ENCODE measurements at regions not wholly inside any gene's neighbourhood (a gene's known extent, or its start where the extent isn't known, plus 50 kb on each side); places are given as distances from the start of the nearest gene placed in this dataset.

DNA sequence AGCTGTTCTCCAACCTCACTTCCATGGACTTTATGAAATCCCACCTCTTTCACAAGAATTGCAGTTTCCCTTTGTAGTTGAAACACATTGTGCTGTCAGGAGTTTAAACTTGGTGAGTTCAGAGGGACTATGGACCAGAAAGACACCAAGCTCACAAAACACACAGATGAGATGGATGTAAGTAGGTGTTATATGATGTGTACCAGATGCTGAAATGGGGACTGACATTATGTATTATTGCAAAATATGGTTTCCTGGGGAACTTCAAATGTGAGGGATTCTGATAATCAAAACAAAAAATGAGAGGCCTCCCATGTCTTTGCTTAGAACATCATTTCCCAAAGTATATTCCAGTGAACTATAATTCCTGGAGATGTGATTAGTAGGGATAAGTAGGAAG is 401.1 kb upstream of the ARID1B start:
- DNase-seq (ENCODE audit: low spot score): no peak

DNA sequence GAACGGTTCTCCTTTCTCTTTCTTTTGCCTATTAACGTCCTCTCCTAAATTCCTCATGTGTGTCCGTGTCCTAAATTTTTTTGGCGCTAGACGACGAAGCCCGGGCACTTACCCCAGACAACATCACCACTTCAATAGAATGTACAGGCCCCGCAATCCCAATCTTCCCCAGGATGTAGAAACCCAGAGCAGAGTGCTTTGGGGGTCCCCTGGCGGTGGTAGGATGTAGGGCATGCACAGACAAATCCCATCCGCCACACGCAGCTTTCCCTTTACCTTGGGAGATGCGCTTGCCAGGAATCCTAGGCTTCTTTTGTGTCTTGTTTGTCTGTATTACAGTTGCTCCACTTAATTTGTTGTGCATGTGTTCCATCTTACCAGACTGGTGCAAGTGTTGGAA is 417.3 kb upstream of the ARID1B start:
- no peak for DNase-seq (ENCODE audit: low spot score)

DNA sequence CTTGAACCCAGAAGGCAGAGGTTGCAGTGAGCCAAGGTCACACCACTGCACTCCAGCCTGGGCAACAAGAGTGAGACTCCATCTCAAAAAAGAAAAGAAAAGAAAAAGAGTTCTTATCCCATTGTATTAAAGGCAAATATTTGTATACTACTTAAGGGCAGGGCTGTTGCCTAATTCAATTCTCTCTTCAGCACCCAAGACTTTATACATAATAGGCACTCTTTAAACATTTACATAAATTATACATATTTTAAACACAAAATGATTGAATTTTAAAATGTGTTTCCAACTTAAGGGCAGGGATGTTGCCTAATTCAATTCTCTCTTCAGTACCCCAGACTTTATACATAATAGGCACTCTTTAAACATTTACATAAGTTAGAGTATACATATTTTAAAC is 424.3 kb upstream of the ARID1B start:
- DNase-seq (ENCODE audit: low spot score): no peak

DNA sequence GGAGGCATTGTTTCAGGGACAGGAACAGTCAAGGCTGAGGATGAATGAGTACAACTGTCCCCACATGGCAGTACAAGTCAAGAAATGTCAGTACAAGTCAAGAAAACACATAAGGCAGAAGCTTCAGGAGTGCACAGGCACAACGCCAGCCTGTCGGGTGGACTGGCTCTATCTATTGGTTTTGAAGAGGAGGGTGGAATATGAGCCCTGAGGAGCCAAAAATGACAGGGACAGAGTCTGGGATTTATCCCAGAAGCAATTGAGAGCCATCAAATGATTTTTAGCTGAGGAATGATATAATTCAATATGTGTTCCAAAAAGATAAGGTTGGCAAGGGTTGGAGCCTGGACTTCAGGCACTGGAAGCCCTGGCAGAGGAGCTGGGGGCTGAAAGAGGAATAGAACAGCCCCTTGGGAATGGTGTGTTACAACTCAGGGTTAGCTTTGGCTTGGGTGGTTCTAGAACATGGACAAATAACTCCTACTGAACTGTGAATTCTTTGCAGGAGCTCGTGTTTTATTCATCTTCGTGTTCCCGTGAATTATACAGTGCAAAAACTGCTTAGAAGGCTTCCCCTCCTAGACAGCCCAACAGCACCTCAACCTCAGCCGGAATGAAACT is 425.7 kb upstream of the ARID1B start:
- no peak for DNase-seq (ENCODE audit: low spot score)

GRCh38 chr6:156350337-156350736 is 426.8 kb upstream of the ARID1B start:
- no peak for DNase-seq (ENCODE audit: low spot score)

- no peak for DNase-seq (ENCODE audit: low spot score)
Observed at GRCh38 chr6:156348849-156349248, 428.3 kb upstream of the ARID1B start.

- DNase-seq (ENCODE audit: low spot score): no peak
Observed at GRCh38 chr6:156348424-156348823, 428.8 kb upstream of the ARID1B start.

- DNase-seq (ENCODE audit: low spot score): no peak
Observed at GRCh38 chr6:156347656-156348055, 429.5 kb upstream of the ARID1B start.

- DNase-seq (ENCODE audit: low spot score): no peak
Observed at GRCh38 chr6:156347246-156347645, 429.9 kb upstream of the ARID1B start.

DNA sequence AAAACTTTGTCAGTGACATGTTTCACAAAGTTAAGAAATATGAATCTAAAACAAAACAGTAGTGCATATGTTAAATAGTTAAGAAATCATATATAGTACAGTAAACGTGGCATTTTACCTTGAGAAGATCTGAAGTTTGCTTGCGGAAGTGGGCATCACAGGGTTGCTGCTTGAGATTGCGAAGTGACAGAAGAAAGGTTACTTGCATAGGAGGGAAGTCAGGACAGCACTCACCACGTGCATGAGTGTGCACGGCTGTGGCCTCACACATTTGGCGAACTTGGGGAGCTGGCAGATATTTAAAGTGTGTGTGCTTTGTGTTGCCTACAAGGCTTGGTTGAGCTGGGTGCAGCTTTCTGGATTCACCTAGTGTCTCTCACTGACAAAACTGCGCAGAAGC is 431.5 kb upstream of the ARID1B start:
- DNase-seq (ENCODE audit: low spot score): no peak

DNA sequence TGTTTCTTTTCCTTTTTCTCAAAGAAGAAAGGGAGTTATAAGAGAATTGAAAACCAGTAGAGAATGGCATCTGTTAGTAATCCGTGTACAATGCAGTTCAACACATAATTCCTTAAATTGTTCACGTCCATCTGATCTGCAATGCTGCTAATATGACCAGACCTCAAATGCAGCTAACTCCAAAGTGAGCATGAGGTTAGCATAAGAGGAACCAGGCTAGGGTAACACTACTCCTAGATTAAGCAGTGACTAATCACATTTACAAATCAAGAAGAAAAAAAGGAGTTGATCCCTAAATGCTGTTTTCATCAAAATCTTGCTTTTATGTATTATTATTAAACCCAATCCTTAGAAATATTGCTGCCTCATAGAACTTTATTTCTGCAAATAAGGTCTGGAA is 432.7 kb upstream of the ARID1B start:
- DNase-seq (ENCODE audit: low spot score): no peak

DNA sequence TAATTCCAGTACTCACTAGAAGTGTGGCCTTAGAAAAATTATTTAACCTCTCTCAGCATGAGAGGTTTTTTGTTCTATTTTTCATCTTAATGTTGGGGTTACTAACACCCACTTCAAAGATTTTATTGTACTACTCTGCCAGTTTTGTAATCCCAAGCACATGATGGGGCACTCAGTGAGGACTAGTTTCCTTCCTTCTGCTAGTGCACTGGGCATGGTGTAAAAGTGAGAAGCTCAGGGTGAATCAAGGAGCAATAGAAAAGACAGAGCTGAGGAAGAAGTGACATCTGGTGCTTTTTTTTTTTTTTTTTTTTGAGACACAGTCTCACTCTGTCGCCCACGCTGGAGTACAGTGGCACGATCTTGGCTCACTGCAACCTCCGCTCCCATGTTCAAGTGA is 439.4 kb upstream of the ARID1B start:
- no peak for DNase-seq (ENCODE audit: low spot score)

- no peak for DNase-seq (ENCODE audit: low spot score)
Observed at GRCh38 chr6:156336733-156337132, 440.4 kb upstream of the ARID1B start.

- DNase-seq (ENCODE audit: low spot score): no peak
Observed at GRCh38 chr6:156336089-156336488, 441.1 kb upstream of the ARID1B start.

DNA sequence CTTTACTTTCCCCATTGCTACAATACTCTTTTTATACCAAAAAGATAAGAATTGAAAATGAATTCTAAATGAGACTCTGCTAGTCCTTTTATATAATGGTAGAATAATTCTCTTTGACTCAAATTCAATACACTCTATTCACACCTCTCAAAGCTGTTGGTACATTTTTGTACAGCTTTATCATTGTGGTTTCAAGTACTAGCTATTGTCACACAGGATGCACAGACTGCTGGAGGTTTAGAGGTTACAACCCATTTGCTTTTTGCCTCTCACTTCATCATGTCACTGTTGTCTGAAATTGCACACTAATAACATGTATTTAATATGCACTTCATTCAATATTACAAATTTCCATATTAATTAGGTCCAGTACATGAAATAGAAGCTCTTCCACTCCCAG is 442.2 kb upstream of the ARID1B start:
- no peak for DNase-seq (ENCODE audit: low spot score)

DNA sequence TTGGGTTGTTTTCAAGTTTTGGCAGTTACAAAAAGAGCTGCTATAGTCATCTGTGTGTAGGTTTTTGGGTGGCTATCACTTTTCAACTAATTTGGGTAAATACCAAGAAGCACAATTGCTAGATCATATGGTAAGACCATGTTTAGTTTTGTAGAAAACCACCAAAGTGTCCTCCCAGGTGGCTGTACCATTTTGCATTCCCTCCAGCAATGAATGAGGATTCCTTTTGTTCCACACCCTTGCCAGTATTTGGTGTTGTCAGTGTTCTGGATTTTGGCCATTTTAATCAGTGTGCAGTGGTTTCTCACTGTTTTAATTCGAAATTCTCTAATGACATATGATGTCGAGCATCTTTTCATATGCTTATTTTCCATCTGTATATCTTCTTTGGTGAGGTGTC is 457.5 kb upstream of the ARID1B start:
- no peak for DNase-seq (ENCODE audit: low spot score)

DNA sequence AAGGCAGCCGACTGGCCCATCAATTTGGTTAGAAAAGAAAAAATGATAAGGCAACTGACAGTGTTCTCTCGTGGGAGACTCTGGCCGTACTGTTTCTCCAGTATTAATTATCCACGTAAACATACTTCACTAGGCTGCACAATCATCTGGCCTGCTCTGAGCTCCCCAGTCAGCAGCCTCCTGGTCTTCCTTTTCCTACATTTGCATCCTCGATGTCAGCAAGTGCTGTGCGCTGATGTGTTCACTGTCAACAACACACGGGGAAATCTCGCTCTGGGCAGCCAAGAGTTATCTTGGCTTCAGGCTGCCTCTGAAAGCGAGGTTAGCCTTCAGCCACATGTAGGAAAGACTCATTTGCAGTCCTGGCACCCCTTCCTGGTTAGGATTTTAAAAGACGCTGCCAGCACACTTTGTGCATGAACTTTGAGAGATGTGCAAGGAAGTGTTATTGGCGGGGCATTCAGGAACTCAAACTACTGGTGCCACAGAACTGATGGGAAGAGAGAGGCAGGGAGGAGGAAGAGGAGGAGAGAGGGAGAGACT is 460.5 kb upstream of the ARID1B start:
- no peak for DNase-seq (ENCODE audit: low spot score)

DNA sequence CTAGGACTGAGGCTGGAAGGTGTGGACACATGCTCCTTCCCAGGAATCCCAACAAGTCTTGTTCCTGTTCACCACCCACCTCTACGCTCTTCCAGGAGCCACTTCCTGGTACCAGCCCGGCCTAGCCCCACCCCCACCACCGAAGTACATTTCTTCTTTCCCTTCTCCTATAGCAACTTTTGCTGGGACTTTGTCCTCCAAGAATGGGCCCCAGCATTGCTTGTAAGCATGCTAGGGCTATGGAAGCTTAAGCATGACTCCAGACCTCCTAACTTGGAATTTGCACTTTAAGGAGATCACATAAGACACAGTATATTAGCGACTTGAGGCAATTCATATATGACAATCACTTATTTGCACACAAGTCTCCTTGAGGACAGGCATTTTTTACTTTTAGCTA is 462.0 kb upstream of the ARID1B start:
- DNase-seq (ENCODE audit: low spot score): no peak

DNA sequence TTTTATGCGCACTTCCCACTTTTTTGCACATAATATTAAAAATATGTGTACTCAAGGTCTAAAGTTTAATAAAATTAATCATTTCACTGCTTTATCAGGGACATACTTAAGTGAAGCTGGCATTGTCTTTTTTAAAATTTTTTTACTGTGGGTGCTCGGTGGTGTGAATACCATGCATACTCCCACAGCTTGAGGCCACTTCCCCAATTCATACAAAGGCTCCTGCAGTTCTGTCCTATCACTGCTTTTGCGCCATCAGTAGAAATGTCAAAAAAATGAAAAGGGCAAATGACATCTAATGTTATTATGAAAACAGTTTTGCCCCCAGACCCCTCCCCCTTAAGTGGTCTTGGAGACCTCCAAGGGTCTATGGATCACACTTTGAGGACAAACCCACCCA is 464.1 kb upstream of the ARID1B start:
- no peak for DNase-seq (ENCODE audit: low spot score)

DNA sequence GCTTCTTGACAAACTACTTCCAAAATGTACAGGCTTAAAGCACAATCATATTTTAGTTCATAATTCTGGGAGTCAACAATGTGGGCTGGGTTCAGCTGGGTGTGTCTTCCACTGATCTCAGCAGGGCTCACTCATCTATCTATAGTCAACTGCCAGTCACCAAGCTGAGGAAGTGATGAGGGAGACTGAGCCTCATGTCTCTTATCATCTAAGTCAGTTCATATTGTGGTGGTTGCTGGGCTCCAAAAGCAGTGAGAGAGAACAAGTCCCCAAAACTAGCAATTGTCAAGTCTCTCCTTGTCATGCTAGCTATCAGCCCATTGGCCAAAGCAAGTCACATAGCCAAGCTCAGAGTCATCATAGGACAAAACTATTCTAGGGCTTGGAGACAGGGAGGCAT is 465.9 kb upstream of the ARID1B start:
- no peak for DNase-seq (ENCODE audit: low spot score)

DNA sequence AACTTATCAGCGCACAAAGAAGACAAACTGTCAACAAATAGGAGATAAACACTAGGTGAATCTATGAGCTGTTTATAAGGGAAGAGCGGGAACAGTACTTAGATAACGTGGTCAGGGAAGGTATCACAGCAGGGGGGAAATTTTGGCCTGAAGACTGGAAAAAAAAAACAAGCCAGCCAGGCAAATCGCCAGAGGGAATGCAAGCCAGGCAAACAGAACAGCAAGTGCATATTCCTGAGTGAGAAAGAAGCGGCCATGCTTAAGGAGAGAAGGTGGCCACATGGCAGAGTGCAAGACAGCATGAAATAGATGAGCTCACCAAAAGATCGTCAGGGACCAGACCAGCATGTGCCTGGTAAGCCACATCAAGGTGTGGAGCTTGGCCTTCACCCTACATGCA is 466.5 kb upstream of the ARID1B start:
- no peak for DNase-seq (ENCODE audit: low spot score)

DNA sequence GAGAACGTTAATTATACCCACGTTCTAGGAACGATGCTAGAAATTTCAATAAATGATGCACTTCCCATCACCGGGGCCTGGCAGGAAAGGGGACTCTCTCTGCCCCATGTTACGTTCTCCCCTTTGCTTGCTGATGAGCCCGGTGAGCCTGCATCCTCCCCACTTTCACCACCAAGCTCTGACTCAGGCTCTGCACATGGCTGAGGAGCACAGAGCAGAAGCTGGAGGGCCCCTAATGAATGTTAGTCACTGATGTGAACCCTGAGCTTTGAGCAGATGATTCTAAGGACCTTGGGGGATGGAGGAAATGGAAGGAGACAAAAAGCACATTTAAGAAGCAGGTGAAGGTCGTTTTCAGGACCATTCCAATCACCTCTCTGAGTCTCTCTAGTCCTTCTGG is 468.2 kb upstream of the ARID1B start:
- no peak for DNase-seq (ENCODE audit: low spot score)

- DNase-seq (ENCODE audit: low spot score): no peak
Observed at GRCh38 chr6:156308604-156309003, 468.6 kb upstream of the ARID1B start.

GRCh38 chr6:156306531-156306930 is 470.6 kb upstream of the ARID1B start:
- DNase-seq (ENCODE audit: low spot score): no peak

DNA sequence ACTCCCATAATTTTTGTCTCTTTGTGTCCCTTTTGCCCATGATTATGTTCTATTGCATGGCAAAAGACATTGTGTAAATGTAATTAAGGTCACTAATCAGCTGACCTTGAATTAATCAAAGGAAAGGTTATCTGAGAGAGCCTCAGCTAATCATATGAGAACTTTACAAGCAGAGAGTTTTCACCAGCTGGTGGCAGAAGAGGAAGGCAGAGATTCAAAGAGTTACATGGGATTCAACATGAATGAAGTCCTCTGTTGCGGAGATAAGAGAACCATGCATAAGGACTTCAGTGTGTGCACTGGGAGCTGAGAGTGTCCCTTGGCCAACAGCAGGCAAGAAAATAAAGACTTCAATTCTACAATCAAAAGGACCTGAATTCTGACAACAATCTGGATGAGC is 494.1 kb upstream of the ARID1B start:
- no peak for DNase-seq (ENCODE audit: low spot score)
